ENCODE measurements at regions not wholly inside any gene's neighbourhood (a gene's known extent, or its start where the extent isn't known, plus 50 kb on each side); places are given as distances from the start of the nearest gene placed in this dataset.
"Not testable (repeated sequence)": the region's sequence is repeated elsewhere in the genome, so short reads cannot be mapped to it uniquely, and the experiment has no call there.

DNA sequence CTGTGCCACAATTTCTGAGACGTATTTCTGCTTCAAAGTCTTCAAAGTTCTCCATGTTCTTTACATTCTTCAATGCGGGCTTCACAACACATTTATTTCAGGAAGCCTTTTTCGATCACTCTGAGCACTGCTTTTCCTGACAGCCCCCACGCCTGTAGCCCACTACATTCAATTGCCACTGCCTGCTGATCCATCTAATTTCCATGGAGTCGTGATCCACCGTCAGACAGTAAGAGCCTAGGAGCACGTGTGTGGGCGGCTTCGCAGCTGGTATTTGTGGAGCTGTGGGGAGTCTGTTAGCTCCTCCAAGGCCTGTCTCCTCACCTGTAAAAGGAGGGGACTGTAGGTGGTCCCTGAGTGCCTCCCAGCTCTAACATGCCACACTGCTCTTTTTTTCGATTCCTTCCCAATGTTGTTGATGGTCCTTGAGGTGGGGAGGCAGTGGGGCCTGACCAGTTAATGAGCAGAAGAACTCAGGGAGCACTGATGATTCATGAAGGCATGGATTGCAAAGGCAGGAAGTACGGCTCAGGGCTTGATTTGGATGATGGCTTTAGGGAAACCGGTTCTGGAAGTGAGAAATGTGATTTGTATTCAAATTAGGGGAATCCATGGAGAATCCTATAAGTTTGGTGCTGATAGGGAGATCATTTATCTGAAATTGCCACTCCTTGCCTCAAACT lies 401.1 kb upstream of the PODXL start:
- no peak for DNase-seq

DNA sequence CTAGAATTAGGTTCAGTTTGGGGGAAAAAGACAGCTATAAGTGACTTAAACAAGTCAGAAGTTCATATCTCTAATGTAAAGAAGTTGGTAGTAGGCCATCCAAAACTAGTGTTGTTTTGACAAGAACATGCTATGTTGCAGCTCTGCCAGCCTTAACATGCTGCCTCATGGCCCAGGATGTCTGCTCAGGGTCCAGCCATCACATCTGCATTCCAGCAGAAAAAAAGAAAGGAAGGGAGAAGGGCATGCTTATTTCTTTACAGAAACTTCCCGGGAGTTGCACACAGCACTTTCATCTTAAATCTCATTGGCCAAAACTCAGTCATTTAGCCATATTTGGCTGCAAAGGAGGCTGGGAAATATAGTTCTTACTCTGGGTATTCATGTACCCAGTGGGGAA lies 400.4 kb upstream of the PODXL start:
- DNase-seq: no peak

- no peak for DNase-seq
Measured at GRCh38 chr7:131955679-131956078, 399.3 kb upstream of the PODXL start.

GRCh38 chr7:131953184-131953583 lies 396.8 kb upstream of the PODXL start:
- no peak for DNase-seq

GRCh38 chr7:131952365-131952764 lies 395.9 kb upstream of the PODXL start:
- no peak for DNase-seq

DNA sequence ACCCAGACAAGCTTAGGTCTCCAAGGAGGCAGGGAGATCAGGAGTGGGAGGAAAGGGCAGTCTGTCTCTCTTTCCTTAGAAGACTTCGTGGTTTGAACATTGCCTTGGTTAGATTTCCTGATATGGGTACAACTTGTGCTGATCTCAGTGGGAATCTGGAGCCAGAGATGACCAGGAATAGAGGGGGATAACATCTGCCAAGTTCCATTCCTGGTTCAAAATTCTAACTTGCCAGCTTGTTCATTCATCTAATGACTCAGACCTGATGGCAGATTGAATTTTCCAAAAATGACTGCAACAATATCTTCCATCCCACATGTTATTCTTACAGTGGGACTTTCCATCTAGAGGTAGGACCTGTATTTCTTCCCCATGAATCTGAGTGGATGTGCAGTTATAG lies 394.3 kb upstream of the PODXL start:
- DNase-seq: no peak

- peak; percentile 50 for DNase-seq
Measured at GRCh38 chr7:131949659-131950058, 393.2 kb upstream of the PODXL start.

DNA sequence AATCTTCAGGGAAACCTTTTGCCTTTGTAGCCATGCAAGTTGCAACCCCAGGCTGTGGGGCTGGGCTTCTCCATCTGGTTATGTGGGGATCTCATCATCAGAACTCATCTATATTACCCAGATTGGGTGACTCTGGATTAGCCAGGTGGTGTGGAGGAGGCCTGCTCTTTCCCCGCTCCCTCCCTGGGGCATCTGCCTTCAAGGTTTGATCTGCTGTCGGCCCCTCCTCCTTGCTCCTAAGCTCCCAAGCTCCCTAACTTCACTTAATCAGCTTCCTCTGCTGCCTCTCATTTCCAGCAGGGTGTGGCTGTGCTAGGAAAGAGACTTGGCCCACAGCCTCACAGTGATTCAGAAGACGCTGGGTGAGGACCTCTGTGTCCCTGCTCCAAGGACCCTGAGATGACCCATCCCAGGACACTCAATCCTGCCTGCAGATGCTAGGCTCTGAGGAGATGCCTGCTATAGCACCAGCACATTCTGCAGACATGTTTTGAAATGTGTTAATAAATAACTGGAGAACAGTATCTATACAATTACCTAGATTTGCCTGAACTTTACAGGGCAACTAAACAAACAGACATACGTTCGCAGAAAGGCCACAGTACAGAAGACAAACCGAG lies 392.1 kb upstream of the PODXL start:
- DNase-seq: peak; percentile 39

DNA sequence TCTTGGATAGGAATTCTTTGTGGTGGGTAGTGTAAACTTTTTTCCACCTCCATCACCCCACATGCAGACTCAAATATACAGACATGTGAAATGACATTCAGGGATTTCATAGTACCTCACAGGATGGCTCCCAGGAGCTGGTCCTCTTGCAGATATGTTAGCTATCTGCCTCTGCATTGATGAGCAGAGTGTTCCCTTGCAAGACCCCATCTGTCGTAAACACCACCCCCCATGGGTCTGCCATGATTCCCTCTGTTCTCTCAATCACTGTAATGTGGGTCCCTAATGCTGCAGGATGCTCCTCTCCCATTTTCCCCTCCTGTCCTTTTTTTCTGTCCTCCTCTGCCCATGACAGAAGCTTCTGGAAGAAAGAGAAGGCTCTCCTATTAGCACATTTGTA lies 391.2 kb upstream of the PODXL start:
- DNase-seq: no peak

DNA sequence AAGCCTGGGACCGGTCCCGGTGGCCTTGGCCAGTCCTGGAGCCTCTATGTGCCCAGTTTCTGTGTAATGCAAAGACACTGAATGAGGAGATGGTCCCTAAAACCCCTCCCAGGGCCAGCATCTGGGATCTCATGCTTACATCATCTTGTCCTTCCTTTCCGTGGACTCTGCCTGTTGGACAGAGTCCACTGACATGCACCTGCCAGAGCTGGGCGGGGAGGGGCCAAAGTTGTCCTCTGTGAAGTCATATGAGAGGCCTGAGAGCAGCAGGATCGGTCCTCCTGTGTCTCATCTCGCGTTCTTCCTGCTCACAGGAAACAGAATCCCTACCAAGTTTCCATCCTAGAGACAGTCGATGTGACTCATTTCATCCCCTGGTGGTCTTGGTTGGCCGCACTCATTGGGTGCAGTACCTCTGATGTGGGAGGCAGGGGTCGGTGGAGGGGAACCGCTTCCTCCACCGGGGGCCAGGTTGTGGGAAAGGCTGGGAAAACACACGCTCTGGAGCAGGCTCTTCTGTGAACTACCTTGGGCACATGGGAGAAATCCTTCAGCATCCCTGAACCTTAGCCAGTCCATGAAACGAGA lies 389.6 kb upstream of the PODXL start:
- DNase-seq: no peak

GRCh38 chr7:131945313-131945911 lies 389.0 kb upstream of the PODXL start:
- peak; percentile 93 for DNase-seq

DNA sequence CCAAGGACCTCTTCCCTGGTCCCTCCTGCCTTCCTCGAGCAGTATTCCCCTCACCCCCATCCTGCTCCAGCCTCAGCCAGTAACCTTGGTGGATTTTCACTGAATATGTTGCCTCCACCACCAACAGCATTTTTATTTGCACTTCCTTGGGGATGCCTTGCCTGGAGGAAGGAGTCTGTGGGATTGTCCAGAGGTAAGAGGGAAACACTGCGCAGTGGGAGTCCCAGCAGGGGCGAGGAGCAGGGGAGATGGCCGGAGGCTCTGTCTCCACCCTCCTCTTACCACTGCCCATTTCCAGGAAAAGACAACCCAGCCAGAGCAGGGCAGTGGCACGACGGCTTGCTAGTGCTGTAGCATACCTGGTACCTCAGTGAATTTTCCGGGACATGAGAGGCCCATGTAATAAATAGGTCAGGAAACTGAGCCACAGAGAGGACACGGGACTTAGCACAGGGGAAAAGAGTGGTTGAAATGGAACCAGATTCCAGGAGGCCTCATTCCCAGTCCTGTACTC lies 388.2 kb upstream of the PODXL start:
- DNase-seq: no peak

DNA sequence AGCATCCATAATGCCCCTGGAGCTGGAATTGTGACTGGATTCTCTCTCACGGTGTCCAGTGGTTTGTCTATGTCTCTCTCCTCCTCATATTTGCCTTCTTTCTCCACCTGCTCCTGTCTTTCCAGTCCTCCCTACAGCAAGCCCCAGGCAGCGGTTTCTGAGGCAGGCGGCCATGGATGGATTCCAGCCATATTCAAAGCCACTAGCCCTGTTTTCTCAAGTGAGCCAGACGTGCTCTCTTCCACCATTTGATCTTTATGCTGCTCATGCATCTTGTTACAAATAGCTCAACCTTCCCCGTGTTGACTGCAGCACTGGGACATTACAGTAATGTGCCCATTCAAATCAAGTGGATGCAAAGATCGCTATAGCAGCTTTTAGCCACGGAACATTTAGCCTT lies 387.2 kb upstream of the PODXL start:
- no peak for DNase-seq

DNA sequence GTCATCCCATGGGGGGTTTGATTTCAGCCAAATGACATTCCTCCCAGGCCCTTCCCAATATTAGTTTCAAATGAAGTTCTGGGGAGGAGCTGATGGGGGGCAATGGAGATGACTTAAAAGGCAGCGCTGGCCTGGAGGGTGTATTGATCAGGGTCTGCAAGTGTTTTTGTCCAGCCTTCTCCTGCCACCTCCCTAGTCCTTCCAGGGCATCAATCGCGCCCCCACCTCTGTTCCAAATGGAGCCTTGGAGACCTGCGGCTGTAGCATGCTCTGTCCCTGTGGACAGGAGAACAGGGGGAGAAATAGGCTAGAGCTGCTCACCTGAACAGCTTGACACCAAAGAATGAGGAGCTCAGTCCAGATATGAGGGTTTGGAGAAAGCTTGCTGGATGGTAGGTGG lies 386.8 kb upstream of the PODXL start:
- DNase-seq: no peak

GRCh38 chr7:131942287-131943150 lies 386.1 kb upstream of the PODXL start:
- DNase-seq: no peak

DNA sequence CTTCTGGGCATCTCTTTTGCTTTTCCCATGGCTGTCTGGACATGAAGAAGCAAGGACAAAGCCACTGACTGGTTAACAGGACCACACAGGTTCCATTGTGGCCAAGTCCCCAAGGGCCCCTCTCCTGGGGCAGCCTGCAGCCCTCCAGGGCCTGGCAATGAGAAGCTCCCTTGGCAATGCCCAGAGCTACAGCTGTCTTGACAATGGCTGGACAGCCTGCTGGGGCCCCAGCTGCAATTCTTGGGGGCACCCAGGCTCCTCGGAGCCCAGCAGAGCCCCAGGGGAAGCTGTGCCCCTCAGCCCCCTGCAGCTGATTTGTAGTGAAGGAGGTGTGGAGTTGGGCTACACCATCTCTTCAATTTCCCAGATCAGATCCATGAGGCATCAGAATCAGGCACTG lies 384.9 kb upstream of the PODXL start:
- DNase-seq: no peak

DNA sequence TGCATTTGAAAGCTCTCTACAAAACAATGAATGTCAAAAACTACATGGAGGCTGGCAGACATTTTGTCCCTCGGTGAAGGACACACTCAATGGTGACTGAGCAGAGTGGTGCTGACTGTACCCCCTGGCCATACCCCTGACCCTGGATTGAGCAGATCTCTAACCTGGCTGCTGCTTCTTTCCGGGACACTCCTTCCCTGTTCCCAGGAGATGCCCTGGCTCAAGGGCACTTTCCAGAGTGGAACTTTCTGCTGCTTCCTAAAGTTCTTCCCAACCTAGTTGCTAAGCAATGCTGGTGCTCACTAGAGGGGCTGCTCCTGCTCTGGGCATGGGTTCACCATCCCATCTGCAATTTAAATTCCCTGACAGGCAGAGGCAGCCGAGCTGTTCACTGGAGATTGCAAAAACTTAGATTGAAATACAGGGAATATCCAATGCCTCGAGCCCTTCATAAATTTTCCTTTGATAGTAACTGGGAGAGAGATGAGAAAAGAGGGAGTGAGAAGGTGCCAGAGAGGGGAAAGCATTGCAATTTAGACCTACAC lies 384.3 kb upstream of the PODXL start:
- no peak for DNase-seq

GRCh38 chr7:131938788-131939187 lies 382.4 kb upstream of the PODXL start:
- not testable (repeated sequence) for DNase-seq

GRCh38 chr7:131937868-131938267 lies 381.4 kb upstream of the PODXL start:
- DNase-seq: no peak

DNA sequence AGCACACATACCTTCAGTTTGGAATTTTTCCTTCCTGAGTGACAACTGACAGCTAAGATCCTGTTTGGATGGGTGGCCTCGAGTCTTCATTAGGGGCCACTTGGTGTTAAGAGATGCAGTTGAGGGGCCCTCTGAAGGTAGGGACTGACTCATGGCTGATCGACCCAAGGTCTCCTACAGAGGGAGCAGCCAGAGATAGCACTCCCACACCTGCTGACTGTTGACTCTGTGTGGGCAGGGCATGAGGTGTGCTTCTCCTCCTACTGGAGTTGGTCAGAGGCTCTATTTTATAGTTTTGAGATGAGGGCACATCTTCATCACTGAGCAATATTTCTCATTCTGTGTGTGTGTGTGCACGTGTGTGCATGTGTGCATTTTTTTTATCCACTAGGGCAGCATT lies 378.8 kb upstream of the PODXL start:
- DNase-seq: no peak

DNA sequence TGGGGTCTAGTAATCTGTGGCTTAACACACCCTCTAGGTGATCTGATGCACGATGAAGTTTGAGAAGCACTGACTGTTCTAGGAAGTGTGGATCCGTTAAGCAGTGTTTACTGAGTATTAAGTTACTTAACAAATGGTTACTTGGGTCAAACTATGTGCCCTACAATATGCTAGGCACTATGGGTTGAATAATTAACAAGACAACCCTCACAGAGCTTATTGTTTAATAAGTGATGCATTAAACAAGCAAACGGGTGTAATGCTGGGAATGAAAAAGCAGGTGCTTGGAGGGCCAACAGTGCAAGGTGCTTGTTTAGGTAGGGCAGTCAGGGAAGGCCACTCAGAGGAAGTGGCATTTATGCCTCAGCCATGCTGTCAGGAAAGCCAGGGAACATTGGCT lies 378.0 kb upstream of the PODXL start:
- DNase-seq: no peak

DNA sequence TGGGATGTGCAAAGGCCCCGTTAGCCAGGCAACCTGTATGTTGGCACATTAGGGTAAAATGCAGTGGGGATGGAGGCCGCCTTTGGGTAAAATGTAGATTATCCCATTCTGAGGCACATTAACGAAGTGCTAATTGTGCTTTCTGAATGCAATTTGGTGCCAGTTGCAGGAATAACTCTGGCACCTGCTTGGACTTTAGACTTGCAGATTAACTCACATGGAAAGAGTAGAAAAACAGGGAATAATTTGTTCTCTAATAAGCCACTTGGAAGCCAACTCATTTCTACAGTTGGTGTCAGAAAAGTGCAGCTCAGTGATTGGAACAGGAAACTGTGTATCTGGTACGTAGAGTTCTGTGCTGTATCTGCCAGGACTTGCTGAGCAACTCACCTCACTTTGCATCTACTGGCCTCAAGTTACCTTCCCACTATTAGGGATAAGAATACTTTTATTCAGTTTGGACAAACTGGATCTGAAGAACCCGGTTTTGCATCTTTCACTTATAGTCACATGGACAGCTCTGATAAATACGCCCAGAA lies 377.4 kb upstream of the PODXL start:
- no peak for DNase-seq
